ENCODE measurements at regions not wholly inside any gene's neighbourhood (a gene's known extent, or its start where the extent isn't known, plus 50 kb on each side); places are given as distances from the start of the nearest gene placed in this dataset.
"Not testable (repeated sequence)": the region's sequence is repeated elsewhere in the genome, so short reads cannot be mapped to it uniquely, and the experiment has no call there.

GRCh38 chrX:85808217-85808616, 239.1 kb downstream of the CHM start:
- DNase-seq (ENCODE audit: low read depth) = no peak

- not testable (repeated sequence) for DNase-seq (ENCODE audit: low read depth)
These were observed 275.0 kb downstream of the CHM start for GRCh38 chrX:85772391-85772790.

GRCh38 chrX:85765651-85766050, 281.7 kb downstream of the CHM start:
- DNase-seq (ENCODE audit: low read depth) = no peak

- DNase-seq (ENCODE audit: low read depth) = not testable (repeated sequence)
These were observed 324.3 kb downstream of the CHM start for GRCh38 chrX:85723025-85723424.

- not testable (repeated sequence) for DNase-seq (ENCODE audit: low read depth)
These were observed 323.8 kb upstream of the POF1B start for GRCh38 chrX:85703233-85703632.

GRCh38 chrX:85698921-85699320, 319.5 kb upstream of the POF1B start:
- DNase-seq (ENCODE audit: low read depth) = no peak

- no peak for DNase-seq (ENCODE audit: low read depth)
These were observed 306.4 kb upstream of the POF1B start for GRCh38 chrX:85685843-85686242.

- no peak for DNase-seq (ENCODE audit: low read depth)
These were observed 287.0 kb upstream of the POF1B start for GRCh38 chrX:85666471-85666870.

GRCh38 chrX:85663970-85664369, 284.5 kb upstream of the POF1B start:
- DNase-seq (ENCODE audit: low read depth) = not testable (repeated sequence)

- no peak for DNase-seq (ENCODE audit: low read depth)
These were observed 251.4 kb upstream of the POF1B start for GRCh38 chrX:85630901-85631300.

- no peak for DNase-seq (ENCODE audit: low read depth)
These were observed 247.9 kb upstream of the POF1B start for GRCh38 chrX:85627363-85627762.

GRCh38 chrX:85622635-85623034, 243.2 kb upstream of the POF1B start:
- no peak for DNase-seq (ENCODE audit: low read depth)

GRCh38 chrX:85620466-85620865, 241.0 kb upstream of the POF1B start:
- no peak for DNase-seq (ENCODE audit: low read depth)

GRCh38 chrX:85619962-85620361, 240.5 kb upstream of the POF1B start:
- no peak for DNase-seq (ENCODE audit: low read depth)

GRCh38 chrX:85611926-85612325, 232.5 kb upstream of the POF1B start:
- peak; percentile 4 for DNase-seq (ENCODE audit: low read depth)

GRCh38 chrX:85592980-85593379, 213.5 kb upstream of the POF1B start:
- no peak for DNase-seq (ENCODE audit: low read depth)

GRCh38 chrX:85591536-85591935, 212.1 kb upstream of the POF1B start:
- no peak for DNase-seq (ENCODE audit: low read depth)

- no peak for DNase-seq (ENCODE audit: low read depth)
These were observed 211.2 kb upstream of the POF1B start for GRCh38 chrX:85590638-85591037.

GRCh38 chrX:85573801-85574200, 194.3 kb upstream of the POF1B start:
- DNase-seq (ENCODE audit: low read depth) = no peak

GRCh38 chrX:85570496-85570895, 191.0 kb upstream of the POF1B start:
- DNase-seq (ENCODE audit: low read depth) = no peak

GRCh38 chrX:85569686-85570085, 190.2 kb upstream of the POF1B start:
- no peak for DNase-seq (ENCODE audit: low read depth)

- DNase-seq (ENCODE audit: low read depth) = no peak
These were observed 189.6 kb upstream of the POF1B start for GRCh38 chrX:85569096-85569495.

GRCh38 chrX:85561231-85561630, 181.8 kb upstream of the POF1B start:
- no peak for DNase-seq (ENCODE audit: low read depth)

GRCh38 chrX:85544609-85545008, 165.1 kb upstream of the POF1B start:
- DNase-seq (ENCODE audit: low read depth) = peak; percentile 2

Data from myocyte (in vitro differentiated cells).